K562 (cell line): ENCODE measurements at regions not wholly inside any gene's neighbourhood (a gene's known extent, or its start where the extent isn't known, plus 50 kb on each side); places are given as distances from the start of the nearest gene placed in this dataset.

Experiments
- ATAC-seq: fragments of 200-7000 bp; cut with Tn5 transposase; 3 replicates; pipeline ENCODE4 v1.9.1; 2020; ENCODE audit warnings: moderate library complexity
- BruUV-seq: library from RNA; stranded (reverse); fragments of 400-500 nt; replicated peaks from 2 replicates; lab custom pipeline; 2021; lab: Mats Ljungman, UMichigan
- CTCF ChIA-PET: fragments of 300-600 bp; formaldehyde crosslinking; extraction: SDS; loops from one replicate; lab custom pipeline; 2021; ENCODE audit warnings: low intra/inter-chr PET ratio; lab: Yijun Ruan, JAX
- POLR2A ChIA-PET: fragments of 300-600, 350-650 bp; sonication (Branson Sonifier 250); formaldehyde crosslinking; extraction: SDS; loops from one replicate; lab custom pipeline; 2021; ENCODE audit warnings: antibody characterized with exemption, inconsistent platforms; lab: Yijun Ruan, JAX
- DNase-seq, 4 experiments: peaks; one replicate each; pipeline versions ENCODE4 v3.0.0 to v3.0.0-alpha.2; 2011 to 2018; ENCODE audit warnings: low spot score in 3 of 4, mixed read lengths in 3 of 4; ENCODE audit errors: extremely low read depth in 1 of 4
- FAIRE-seq: peaks from 2 replicates; lab custom pipeline; 2011; peaks lifted over from hg19 to GRCh38; lab: Jason Lieb, UNC
- H2AFZ ChIP-seq: 2 replicates; pipeline ENCODE4 v1.6.0; 2011; ENCODE audit warnings: low read depth, low read length, control low read depth, inconsistent platforms
- H3K27ac ChIP-seq: fragments of 200-600 bp; 3 replicates; pipeline ENCODE4 v1.8.0; 2011; ENCODE audit warnings: low read depth, mild to moderate bottlenecking, control low read depth, inconsistent platforms, low read length, moderate library complexity, mixed read lengths; ENCODE audit errors: extremely low read depth
- H3K27me3 ChIP-seq, 2 experiments: fragments of 300-600 bp in 1 of 2; 2 replicates in 1 of 2; 3 replicates in 1 of 2; pipeline versions ENCODE4 v1.6.0 to v1.8.0; 2011; ENCODE audit warnings: inconsistent platforms in 2 of 2, low read length in 2 of 2, mild to moderate bottlenecking in 1 of 2, mixed read lengths in 1 of 2, moderate library complexity in 1 of 2; ENCODE audit not compliant: control insufficient read depth in 2 of 2, insufficient read depth in 2 of 2
- H3K36me3 ChIP-seq: fragments of 300-600 bp; 3 replicates; pipeline ENCODE4 v1.8.0; 2011; ENCODE audit warnings: mild to moderate bottlenecking, low read length, inconsistent platforms; ENCODE audit not compliant: control insufficient read depth, insufficient read depth
- H3K4me1 ChIP-seq, 2 experiments: fragments of 200-600 bp in 1 of 2; replicated peaks in 1 of 2; 2 replicates in 1 of 2; 3 replicates in 1 of 2; pipeline versions ENCODE4 v1.5.1 to v1.8.0; 2011; ENCODE audit warnings: inconsistent platforms in 2 of 2, low read length in 2 of 2, mild to moderate bottlenecking in 1 of 2, mixed read lengths in 1 of 2, moderate library complexity in 1 of 2; ENCODE audit not compliant: control insufficient read depth in 2 of 2, insufficient read depth in 2 of 2
- H3K4me2 ChIP-seq: 2 replicates; pipeline ENCODE4 v1.6.1; 2011; ENCODE audit warnings: low read length, control low read depth, inconsistent platforms, mixed read lengths; ENCODE audit not compliant: insufficient read depth
- H3K4me3 ChIP-seq: fragments of 200-600 bp; sonication (generic), shearing (Covaris generic); 2 replicates; pipeline ENCODE4 v1.5.1; 2016; ENCODE audit warnings: control low read depth, inconsistent platforms
- H3K79me2 ChIP-seq: fragments of 200-600 bp; 3 replicates; pipeline ENCODE4 v1.8.0; 2011; ENCODE audit warnings: low read length, inconsistent platforms; ENCODE audit not compliant: control insufficient read depth, insufficient read depth
- H3K9ac ChIP-seq, 2 experiments: 2 replicates each; pipeline versions ENCODE4 v1.6.0 to v1.6.1; 2011; ENCODE audit warnings: low read depth in 2 of 2, low read length in 2 of 2, control low read depth in 1 of 2, inconsistent platforms in 1 of 2, mild to moderate bottlenecking in 1 of 2, mixed read lengths in 1 of 2; ENCODE audit not compliant: insufficient read depth in 1 of 2
- H3K9me1 ChIP-seq: one replicate; pipeline ENCODE4 v1.6.0; 2011; ENCODE audit warnings: inconsistent platforms, mild to moderate bottlenecking, low read length, moderate library complexity; ENCODE audit not compliant: control insufficient read depth, insufficient read depth
- H3K9me3 ChIP-seq: replicated peaks from 2 replicates; pipeline ENCODE4 v1.5.1; 2011; ENCODE audit warnings: low read depth, low read length, inconsistent platforms; ENCODE audit not compliant: control insufficient read depth, insufficient read depth
- H4K20me1 ChIP-seq: replicated peaks from 2 replicates; pipeline ENCODE4 v1.6.1; 2011; ENCODE audit warnings: low read length, inconsistent platforms, mixed read lengths; ENCODE audit not compliant: control insufficient read depth, insufficient read depth
- BDP1 ChIP-seq: IDR thresholded peaks from 3 replicates; pipeline ENCODE4 v1.6.1; 2011; ENCODE audit not compliant: insufficient read length, insufficient read depth
- CBFB ChIP-seq: sonication (generic); formaldehyde crosslinking; IDR thresholded peaks from 2 replicates; pipeline ENCODE4 v1.4.0; 2020; ENCODE audit warnings: mild to moderate bottlenecking, missing genetic modification reagents
- HDAC8 ChIP-seq: fragments of 450-650 bp; IDR thresholded peaks from 2 replicates; pipeline ENCODE4 v1.6.1; 2016; ENCODE audit warnings: mild to moderate bottlenecking, missing genetic modification characterization, moderate library complexity, missing compliant biosample characterization
- MLLT1 ChIP-seq, 2 experiments: fragments of 450-650 bp; IDR thresholded peaks; 2 replicates each; pipeline ENCODE4 v1.6.1; 2016
- RFX7 ChIP-seq: fragments of 250-450 bp; sonication (Bioruptor Pico); IDR thresholded peaks from 2 replicates; pipeline ENCODE4 v1.5.1; 2021; ENCODE audit warnings: mild to moderate bottlenecking
- RREB1 ChIP-seq: fragments of 250-450 bp; sonication (Bioruptor Pico); IDR thresholded peaks from 2 replicates; pipeline ENCODE4 v1.4.0; 2020
- SIRT6 ChIP-seq: IDR thresholded peaks from one replicate; pipeline ENCODE4 v1.6.1; 2012; ENCODE audit warnings: low read depth, mild to moderate bottlenecking, control low read depth, inconsistent platforms, low read length, moderate library complexity
- SREBF1 ChIP-seq: fragments of 150-350 bp; IDR thresholded peaks from 2 replicates; pipeline ENCODE4 v1.6.1; 2014; ENCODE audit warnings: antibody characterized with exemption, low read depth, low read length, borderline replicate concordance
- SREBF2 ChIP-seq: sonication (generic); formaldehyde crosslinking; IDR thresholded peaks from 2 replicates; pipeline ENCODE4 v1.4.0; 2020; ENCODE audit warnings: mild to moderate bottlenecking, missing genetic modification reagents
- ZNF444 ChIP-seq: fragments of 250-450 bp; sonication (Bioruptor Pico); IDR thresholded peaks from 2 replicates; pipeline ENCODE4 v1.4.0; 2020; ENCODE audit warnings: mild to moderate bottlenecking, moderate library complexity
- WGBS: fragments of 100-300 bp; shearing (Covaris generic); methylation state at CpG from one replicate; pipeline ENCODE4 v1.1.6; 2016; ENCODE audit warnings: low coverage, mixed read lengths; ENCODE audit not compliant: insufficient coverage; ENCODE audit errors: missing lambda C conversion rate; 5-methylcytosine and 5-hydroxymethylcytosine counted together
- in situ Hi-C: fragments of 300-500 bp; cut with MboI; formaldehyde crosslinking; loops from 4 replicates; pipeline ENCODE4 v1.15.0; 2018; ENCODE audit warnings: inconsistent platforms, mixed read lengths
- intact Hi-C: fragments of 100-400 bp; cut with micrococcal nuclease; formaldehyde crosslinking; loops from 2 replicates; pipeline ENCODE4 v1.14.2; 2022

GRCh38 chr3:88918841-88919240 lies 188.6 kb upstream of the EPHA3 start:
- Histone ChIP-seq H3K4me3 (no peak overlapping the region), H3K4me2 (no peak overlapping the region), H3K27me3 (no peaks in the 10 kb centered on the region), H4K20me1 (no peaks in the 10 kb centered on the region), H3K79me2 (no peaks in the 10 kb centered on the region), H3K4me1 (no peaks in the 10 kb centered on the region), H3K9ac (no peak overlapping the region), H3K36me3 (no peaks in the 10 kb centered on the region), H2AFZ (no peak overlapping the region), H3K27ac (no peak overlapping the region), H3K9me1 (no peaks in the 10 kb centered on the region), H3K9me3 (no peaks in the 10 kb centered on the region)
- ChIA-PET POLR2A (no interaction called here), CTCF (no interaction called here)
- no peak for DNase-seq
- FAIRE-seq = no peak
- no TSS peak for BruUV-seq
- ATAC-seq = no peak
- WGBS = 0% methylated on average over 4 of the region's 4 CpGs
- intact Hi-C loops (no loop called here), in situ Hi-C loops (no loop called here)
- no peak for TF ChIP-seq BDP1
- no peak for TF ChIP-seq RREB1
- no peak for TF ChIP-seq ZNF444 (CRISPR knock-in tag)
- no peak for TF ChIP-seq SREBF1
- no peak for TF ChIP-seq SIRT6
- TF ChIP-seq SREBF2 = no peak
- TF ChIP-seq CBFB (CRISPR knock-in tag) = no peak
- no peak for TF ChIP-seq RFX7 (CRISPR knock-in tag)
- no peak for TF ChIP-seq HDAC8 (tag)
- no peak for TF ChIP-seq MLLT1 (IDR thresholded peaks at IDR 0.05)
